OCI-LY7 (cell line): ENCODE measurements at regions not wholly inside any gene's neighbourhood (a gene's known extent, or its start where the extent isn't known, plus 50 kb on each side); places are given as distances from the start of the nearest gene placed in this dataset.

ENCODE experiments used
- BruUV-seq: library from RNA; stranded (reverse); fragments of 400-500 nt; replicated peaks from 2 replicates; lab custom pipeline; 2021; lab: Mats Ljungman, UMichigan
- CTCF ChIA-PET: fragments of 300-600 bp; sonication (Branson Sonifier 250); formaldehyde crosslinking; loops from one replicate; lab custom pipeline; 2022; ENCODE audit warnings: antibody characterized with exemption; ENCODE audit not compliant: unreplicated experiment; lab: Charles Lee
- POLR2A ChIA-PET: fragments of 300-600 bp; sonication (Branson Sonifier 250); formaldehyde crosslinking; loops from one replicate; lab custom pipeline; 2022; ENCODE audit warnings: antibody characterized with exemption; lab: Charles Lee
- DNase-seq: peaks from one replicate; pipeline ENCODE4 v3.0.0-alpha.2; 2015; ENCODE audit warnings: low spot score
- H2AFZ ChIP-seq: fragments of 200-600 bp; sonication (generic), shearing (Covaris generic); 2 replicates; pipeline ENCODE4 v1.6.1; 2014; ENCODE audit warnings: mild to moderate bottlenecking, antibody characterized with exemption, low read length, moderate library complexity
- H3K27ac ChIP-seq: fragments of 200-600 bp; sonication (generic); 2 replicates; pipeline ENCODE4 v1.5.1; 2014; ENCODE audit warnings: mixed run types, low read depth, mild to moderate bottlenecking, moderate library complexity, low read length, inconsistent platforms; ENCODE audit not compliant: poor library complexity, severe bottlenecking
- H3K36me3 ChIP-seq: fragments of 200-600 bp; sonication (generic); 2 replicates; pipeline ENCODE4 v1.6.1; 2014; ENCODE audit warnings: mild to moderate bottlenecking, antibody characterized with exemption, low read length, moderate library complexity, mixed read lengths; ENCODE audit not compliant: insufficient read depth
- H3K4me1 ChIP-seq: fragments of 200-600 bp; sonication (generic); 2 replicates; pipeline ENCODE4 v1.5.1; 2014; ENCODE audit warnings: mild to moderate bottlenecking, low read length; ENCODE audit not compliant: insufficient read depth, poor library complexity, severe bottlenecking
- H3K4me2 ChIP-seq: fragments of 200-600 bp; sonication (generic); 2 replicates; pipeline ENCODE4 v1.6.1; 2014; ENCODE audit warnings: mild to moderate bottlenecking, low read length
- H3K4me3 ChIP-seq: fragments of 200-600 bp; sonication (generic); 2 replicates; pipeline ENCODE4 v1.5.1; 2014; ENCODE audit warnings: mild to moderate bottlenecking, low read depth, low read length; ENCODE audit not compliant: poor library complexity, severe bottlenecking
- H3K79me2 ChIP-seq: fragments of 200-600 bp; sonication (generic); 2 replicates; pipeline ENCODE4 v1.6.1; 2016; ENCODE audit warnings: low read depth, mild to moderate bottlenecking, low read length, moderate library complexity, mixed read lengths; ENCODE audit not compliant: insufficient read depth
- H3K9me2 ChIP-seq: fragments of 200-600 bp; sonication (generic); 2 replicates; pipeline ENCODE4 v1.6.1; 2016; ENCODE audit warnings: mild to moderate bottlenecking, low read length, mixed read lengths; ENCODE audit not compliant: insufficient read depth
- H3K9me3 ChIP-seq: fragments of 200-600 bp; sonication (generic); 2 replicates; pipeline ENCODE4 v1.6.1; 2014; ENCODE audit warnings: mild to moderate bottlenecking, mixed run types, low read length, mixed read lengths
- H4K20me1 ChIP-seq: fragments of 200-600 bp; sonication (generic); 2 replicates; pipeline ENCODE4 v1.6.1; 2014; ENCODE audit warnings: mild to moderate bottlenecking, antibody characterized with exemption, low read length, moderate library complexity, mixed read lengths; ENCODE audit not compliant: insufficient read depth
- EZH2phosphoT487 ChIP-seq: fragments of 200-600 bp; sonication (generic); IDR thresholded peaks from 2 replicates; pipeline ENCODE4 v1.6.1; 2018; ENCODE audit warnings: low read depth, borderline replicate concordance, mild to moderate bottlenecking, mixed run types, antibody characterized with exemption, low read length, moderate library complexity, mixed read lengths
- intact Hi-C: fragments of 100-400 bp; cut with micrococcal nuclease; formaldehyde crosslinking; loops from one replicate; pipeline ENCODE4 v1.10.0; 2022; ENCODE audit not compliant: unreplicated experiment
- TF ChIP-seq, protein P1 (sequence below): fragments of 200-600 bp; sonication (generic); conservative IDR thresholded peaks from 2 replicates; pipeline ENCODE4 v1.5.1; 2014; ENCODE audit warnings: mild to moderate bottlenecking, antibody characterized with exemption, low read length, moderate library complexity, mixed read lengths

DNA sequence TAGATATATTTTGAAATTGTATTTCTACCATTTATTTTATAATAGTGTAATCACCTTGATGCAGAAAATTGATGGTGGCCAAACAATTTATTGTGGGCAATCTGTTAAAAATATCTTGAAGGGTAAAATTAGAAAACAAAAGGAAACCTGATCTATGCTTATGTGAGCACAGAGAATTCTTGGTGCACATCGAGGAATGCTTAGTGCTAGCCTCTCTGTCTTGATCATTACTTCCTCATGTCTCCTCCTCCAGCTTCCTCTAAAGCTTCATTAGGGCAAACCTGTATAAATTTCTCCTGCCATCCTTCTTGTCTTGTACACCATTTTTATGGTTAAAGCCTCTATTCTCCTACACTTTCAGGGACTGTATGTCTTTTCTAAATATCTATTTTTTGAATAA is 725.8 kb downstream of the RAPGEF2 start:
- no peaks in the 10 kb centered on the region for H3K9me2 ChIP-seq
- no peak for DNase-seq
- no peaks in the 10 kb centered on the region for H3K79me2 ChIP-seq
- no peak overlapping the region for H3K4me3 ChIP-seq
- no peak overlapping the region for H3K27ac ChIP-seq
- BruUV-seq = no TSS peak
- no peak overlapping the region for H3K4me2 ChIP-seq
- intact Hi-C loops = no loop called here
- H3K4me1 ChIP-seq = no peaks in the 10 kb centered on the region
- CTCF ChIA-PET = no interaction called here
- no peaks in the 10 kb centered on the region for H4K20me1 ChIP-seq
- H3K36me3 ChIP-seq = no peaks in the 10 kb centered on the region
- H3K9me3 ChIP-seq = no peaks in the 10 kb centered on the region
- TF ChIP-seq, protein P1, sequence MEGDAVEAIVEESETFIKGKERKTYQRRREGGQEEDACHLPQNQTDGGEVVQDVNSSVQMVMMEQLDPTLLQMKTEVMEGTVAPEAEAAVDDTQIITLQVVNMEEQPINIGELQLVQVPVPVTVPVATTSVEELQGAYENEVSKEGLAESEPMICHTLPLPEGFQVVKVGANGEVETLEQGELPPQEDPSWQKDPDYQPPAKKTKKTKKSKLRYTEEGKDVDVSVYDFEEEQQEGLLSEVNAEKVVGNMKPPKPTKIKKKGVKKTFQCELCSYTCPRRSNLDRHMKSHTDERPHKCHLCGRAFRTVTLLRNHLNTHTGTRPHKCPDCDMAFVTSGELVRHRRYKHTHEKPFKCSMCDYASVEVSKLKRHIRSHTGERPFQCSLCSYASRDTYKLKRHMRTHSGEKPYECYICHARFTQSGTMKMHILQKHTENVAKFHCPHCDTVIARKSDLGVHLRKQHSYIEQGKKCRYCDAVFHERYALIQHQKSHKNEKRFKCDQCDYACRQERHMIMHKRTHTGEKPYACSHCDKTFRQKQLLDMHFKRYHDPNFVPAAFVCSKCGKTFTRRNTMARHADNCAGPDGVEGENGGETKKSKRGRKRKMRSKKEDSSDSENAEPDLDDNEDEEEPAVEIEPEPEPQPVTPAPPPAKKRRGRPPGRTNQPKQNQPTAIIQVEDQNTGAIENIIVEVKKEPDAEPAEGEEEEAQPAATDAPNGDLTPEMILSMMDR = no peak
- no peak for TF ChIP-seq EZH2phosphoT487
- POLR2A ChIA-PET = interaction anchor here (0.6 kb wide), 1 partner anchor 15 kb away, joined by 4 read pairs; no protein-coding TSS in a partner anchor
- H2AFZ ChIP-seq = no peak overlapping the region

DNA sequence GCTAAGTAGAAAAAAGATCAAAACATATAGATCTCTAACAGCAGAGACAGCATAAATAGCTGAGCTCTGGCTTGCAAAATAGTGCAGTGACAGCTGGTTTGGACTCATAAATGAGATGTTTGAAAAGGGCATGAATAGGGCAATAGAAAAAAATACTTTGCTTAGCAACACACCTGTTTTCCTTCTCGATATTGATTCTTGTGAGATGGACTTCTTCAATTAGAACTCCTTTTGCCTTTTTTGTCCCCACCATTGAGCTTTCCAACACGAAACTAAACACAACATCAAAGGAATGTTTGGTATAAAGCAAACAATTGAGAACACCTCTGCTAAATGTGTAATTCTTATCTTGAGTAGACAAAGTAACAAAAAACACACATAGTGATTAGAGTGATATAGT is 726.3 kb downstream of the RAPGEF2 start:
- intact Hi-C loops = no loop called here
- POLR2A ChIA-PET = interaction anchor here (0.6 to 0.7 kb wide), 3 partner anchors 12 to 15 kb away, joined by 3 to 4 read pairs (median 4); no protein-coding TSS in a partner anchor
- BruUV-seq = no TSS peak

DNA sequence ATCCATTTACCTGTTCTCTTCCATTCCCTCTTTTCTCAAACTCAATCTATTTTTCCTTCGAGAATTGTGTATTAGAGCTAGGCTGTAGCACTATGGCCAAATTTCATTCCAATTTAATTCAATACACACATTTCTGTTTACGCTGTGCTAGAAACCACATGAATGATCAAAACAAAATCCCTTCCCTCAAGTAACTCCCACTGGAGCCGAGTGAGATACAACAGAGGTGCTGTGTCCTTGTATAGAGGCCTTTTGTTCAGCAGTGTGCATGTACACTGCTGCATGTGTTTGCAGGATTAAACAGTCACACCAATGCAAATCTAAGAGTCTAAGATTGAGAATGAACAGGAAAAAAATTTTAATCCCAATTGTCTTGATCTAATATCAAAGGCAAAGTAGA is 734.2 kb downstream of the RAPGEF2 start:
- no peak overlapping the region for H2AFZ ChIP-seq
- H3K79me2 ChIP-seq = no peaks in the 10 kb centered on the region
- H4K20me1 ChIP-seq = no peaks in the 10 kb centered on the region
- ChIA-PET POLR2A (no interaction called here), CTCF (no interaction called here)
- DNase-seq = no peak
- H3K36me3 ChIP-seq = no peaks in the 10 kb centered on the region
- H3K4me1 ChIP-seq = no peaks in the 10 kb centered on the region
- H3K27ac ChIP-seq = no peak overlapping the region
- BruUV-seq = no TSS peak
- H3K9me3 ChIP-seq = no peaks in the 10 kb centered on the region
- H3K9me2 ChIP-seq = no peaks in the 10 kb centered on the region
- no peak for TF ChIP-seq EZH2phosphoT487
- TF ChIP-seq, protein P1 = no peak
- intact Hi-C loops = no loop called here
- H3K4me3 ChIP-seq = no peak overlapping the region
- H3K4me2 ChIP-seq = no peak overlapping the region

More for the DNA sequence above, 726.3 kb downstream of the RAPGEF2 start:
- CTCF ChIA-PET = no interaction called here
- no peak overlapping the region for H3K4me2 ChIP-seq
- no peaks in the 10 kb centered on the region for H3K9me3 ChIP-seq
- H3K4me1 ChIP-seq = no peaks in the 10 kb centered on the region
- DNase-seq = no peak
- no peak overlapping the region for H3K27ac ChIP-seq
- H2AFZ ChIP-seq = no peak overlapping the region
- H4K20me1 ChIP-seq = no peaks in the 10 kb centered on the region
- no peak overlapping the region for H3K4me3 ChIP-seq
- H3K36me3 ChIP-seq = no peaks in the 10 kb centered on the region
- H3K79me2 ChIP-seq = no peaks in the 10 kb centered on the region
- no peaks in the 10 kb centered on the region for H3K9me2 ChIP-seq
- TF ChIP-seq, protein P1 = no peak
- TF ChIP-seq EZH2phosphoT487 = no peak
